Loucy (cell line): ENCODE measurements at regions not wholly inside any gene's neighbourhood (a gene's known extent, or its start where the extent isn't known, plus 50 kb on each side); places are given as distances from the start of the nearest gene placed in this dataset.

Source experiments
- EZH2phosphoT487 ChIP-seq: fragments of 200-600 bp; IDR thresholded peaks from 2 replicates; pipeline ENCODE4 v1.6.1; 2018; ENCODE audit warnings: antibody characterized with exemption, mild to moderate bottlenecking, moderate library complexity, borderline replicate concordance
- TF ChIP-seq, protein P1 (sequence below): fragments of 200-600 bp; sonication (generic); conservative IDR thresholded peaks from 2 replicates; pipeline ENCODE4 v1.5.1; 2014; ENCODE audit warnings: mild to moderate bottlenecking, antibody characterized with exemption, low read length

DNA sequence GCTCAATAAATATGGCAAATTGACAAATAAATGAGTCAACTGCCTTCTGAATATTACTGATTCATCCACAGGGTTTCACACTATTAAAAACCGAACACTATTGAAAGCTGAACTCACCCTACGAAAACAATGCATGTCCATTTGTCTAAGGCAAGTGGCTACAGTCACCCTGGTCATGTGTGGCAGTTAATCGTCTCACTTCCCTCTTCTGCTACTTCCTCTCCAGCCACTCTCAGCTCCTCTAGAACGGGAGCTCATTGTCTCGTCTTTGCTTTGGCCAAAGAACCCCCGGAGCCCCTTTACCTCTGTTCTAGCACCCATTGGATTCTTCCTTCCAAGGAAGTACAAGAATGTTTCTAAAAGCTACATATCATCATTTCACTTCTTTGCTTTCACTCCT is 74.4 kb upstream of the ZNF599 start:
- TF ChIP-seq, protein P1, sequence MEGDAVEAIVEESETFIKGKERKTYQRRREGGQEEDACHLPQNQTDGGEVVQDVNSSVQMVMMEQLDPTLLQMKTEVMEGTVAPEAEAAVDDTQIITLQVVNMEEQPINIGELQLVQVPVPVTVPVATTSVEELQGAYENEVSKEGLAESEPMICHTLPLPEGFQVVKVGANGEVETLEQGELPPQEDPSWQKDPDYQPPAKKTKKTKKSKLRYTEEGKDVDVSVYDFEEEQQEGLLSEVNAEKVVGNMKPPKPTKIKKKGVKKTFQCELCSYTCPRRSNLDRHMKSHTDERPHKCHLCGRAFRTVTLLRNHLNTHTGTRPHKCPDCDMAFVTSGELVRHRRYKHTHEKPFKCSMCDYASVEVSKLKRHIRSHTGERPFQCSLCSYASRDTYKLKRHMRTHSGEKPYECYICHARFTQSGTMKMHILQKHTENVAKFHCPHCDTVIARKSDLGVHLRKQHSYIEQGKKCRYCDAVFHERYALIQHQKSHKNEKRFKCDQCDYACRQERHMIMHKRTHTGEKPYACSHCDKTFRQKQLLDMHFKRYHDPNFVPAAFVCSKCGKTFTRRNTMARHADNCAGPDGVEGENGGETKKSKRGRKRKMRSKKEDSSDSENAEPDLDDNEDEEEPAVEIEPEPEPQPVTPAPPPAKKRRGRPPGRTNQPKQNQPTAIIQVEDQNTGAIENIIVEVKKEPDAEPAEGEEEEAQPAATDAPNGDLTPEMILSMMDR = no peak
- no peak for TF ChIP-seq EZH2phosphoT487
